GM21786 (cell line): ENCODE measurements at regions not wholly inside any gene's neighbourhood (a gene's known extent, or its start where the extent isn't known, plus 50 kb on each side); places are given as distances from the start of the nearest gene placed in this dataset.

Experiments
- ATAC-seq: cut with Tn5 transposase; IDR thresholded peaks from one replicate; pipeline ENCODE4 v1.9.1; 2021; ENCODE audit not compliant: unreplicated experiment

DNA sequence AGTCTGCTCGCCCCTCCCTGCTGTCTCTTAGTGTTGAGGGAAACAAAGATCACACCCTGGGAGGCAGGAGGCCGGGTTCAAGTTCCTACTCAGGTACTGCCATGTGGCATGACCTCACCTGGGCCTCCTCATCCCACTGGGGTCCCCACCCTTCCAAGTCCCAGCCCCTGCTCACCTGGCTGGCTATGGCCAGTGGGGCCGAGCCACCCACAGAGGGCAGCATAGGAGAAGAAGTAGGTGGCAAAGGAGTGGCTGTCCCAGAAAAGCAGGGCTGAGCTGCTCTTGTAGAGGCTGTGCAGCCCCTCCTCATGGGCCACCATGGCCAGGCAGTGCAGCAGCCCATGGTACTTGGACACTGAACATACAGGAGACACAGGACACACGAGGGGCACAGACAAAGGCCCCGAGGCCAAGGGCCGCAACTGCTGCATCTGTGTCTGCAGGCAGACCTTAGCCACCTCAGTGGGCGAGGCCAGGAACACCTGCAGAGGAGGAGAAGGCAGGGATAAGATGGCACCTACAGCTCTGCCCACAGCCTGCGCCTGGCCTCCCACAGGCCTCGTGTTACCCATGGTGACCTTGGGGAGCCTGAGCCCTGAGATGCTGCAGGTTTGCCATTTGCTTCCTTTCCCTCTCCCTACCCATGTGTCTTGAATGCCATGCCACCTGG is 50.6 kb upstream of the MPEG1 start:
- no peak for ATAC-seq
